ENCODE measurements at regions not wholly inside any gene's neighbourhood (a gene's known extent, or its start where the extent isn't known, plus 50 kb on each side); places are given as distances from the start of the nearest gene placed in this dataset.
"Not testable (repeated sequence)": the region's sequence is repeated elsewhere in the genome, so short reads cannot be mapped to it uniquely, and the experiment has no call there.

DNA sequence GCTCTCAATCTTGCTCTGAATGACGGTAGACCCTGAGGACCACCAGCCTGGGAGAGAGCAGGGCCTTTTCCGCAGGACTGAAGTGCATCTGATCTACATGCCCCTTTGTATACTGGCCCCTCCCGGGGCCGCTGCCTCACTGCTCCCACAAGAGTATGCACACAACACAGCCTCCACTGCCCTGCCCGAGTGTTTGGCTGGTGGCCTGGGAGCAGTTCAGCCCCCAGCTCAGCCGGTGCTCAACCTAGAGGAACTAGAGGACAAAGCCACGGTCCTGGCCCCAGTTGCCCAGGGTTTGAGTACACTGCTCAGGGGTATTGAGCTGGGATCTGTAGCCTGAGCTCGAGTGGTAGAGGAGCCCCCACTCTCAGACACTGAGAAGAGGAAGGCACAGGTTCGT is 118.9 kb upstream of the CAB39 start:
- no peak for DNase-seq

GRCh38 chr2:230594286-230594840 is 118.3 kb upstream of the CAB39 start:
- no peak for DNase-seq

DNA sequence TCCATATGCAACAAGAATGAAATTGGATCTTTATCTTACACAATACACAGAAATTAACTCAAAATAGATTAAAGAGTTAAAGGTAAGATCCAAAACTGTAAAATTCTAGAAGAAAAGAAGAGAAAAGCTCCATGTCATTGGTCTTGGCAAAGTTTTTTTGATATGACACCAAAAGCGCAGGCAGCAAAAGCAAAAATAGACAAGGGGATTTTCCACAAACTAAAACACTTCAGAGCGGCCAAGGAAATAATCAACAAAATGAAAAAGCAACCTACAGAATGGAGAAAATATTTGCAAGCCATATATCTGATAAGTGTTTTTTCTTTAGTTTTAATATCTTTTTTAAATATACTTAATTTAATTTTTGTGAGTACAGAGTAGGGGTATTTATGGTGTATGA is 112.8 kb upstream of the CAB39 start:
- DNase-seq, result no peak

DNA sequence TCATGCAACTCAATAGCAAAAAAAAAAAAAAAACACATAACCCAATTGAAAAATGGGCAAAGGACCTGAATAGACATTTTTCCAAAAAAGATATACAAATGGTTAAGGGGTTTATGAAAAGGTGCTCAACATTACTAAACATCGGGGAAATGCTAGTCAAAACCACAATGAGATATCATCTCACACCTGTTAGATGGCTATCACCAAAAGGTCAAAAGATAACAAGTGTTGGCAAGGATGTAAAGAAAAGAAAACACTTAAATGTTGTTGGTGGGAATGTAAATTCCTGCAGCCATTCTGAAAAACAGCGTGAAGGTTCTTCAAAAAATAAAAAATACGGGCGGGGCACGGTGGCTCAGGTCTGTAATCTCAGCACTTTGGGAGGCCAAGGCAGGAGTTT is 112.4 kb upstream of the CAB39 start:
- no peak for DNase-seq

- no peak for DNase-seq
These were observed 111.8 kb upstream of the CAB39 start for GRCh38 chr2:230600881-230601280.

DNA sequence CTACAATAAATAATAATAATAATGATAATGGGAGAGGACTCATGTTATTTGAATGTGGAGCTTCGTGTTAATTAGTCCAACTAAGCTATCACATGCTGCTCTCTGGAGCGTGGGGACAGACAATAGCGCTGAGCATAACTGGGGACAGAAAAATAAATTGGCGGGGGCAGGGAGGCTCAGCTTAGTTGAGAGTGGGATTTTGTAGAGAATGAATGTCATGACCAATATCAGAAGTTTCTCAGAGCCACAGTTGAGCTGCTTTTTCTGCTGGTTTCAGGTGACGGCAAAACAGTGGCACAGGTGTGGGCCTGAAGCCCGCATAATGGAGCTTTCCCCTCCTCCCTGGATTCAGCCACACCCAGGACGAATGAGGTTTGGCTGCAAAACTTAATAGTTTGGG is 111.1 kb upstream of the CAB39 start:
- no peak for DNase-seq

GRCh38 chr2:230602562-230603230 is 109.9 kb upstream of the CAB39 start:
- DNase-seq, result no peak

DNA sequence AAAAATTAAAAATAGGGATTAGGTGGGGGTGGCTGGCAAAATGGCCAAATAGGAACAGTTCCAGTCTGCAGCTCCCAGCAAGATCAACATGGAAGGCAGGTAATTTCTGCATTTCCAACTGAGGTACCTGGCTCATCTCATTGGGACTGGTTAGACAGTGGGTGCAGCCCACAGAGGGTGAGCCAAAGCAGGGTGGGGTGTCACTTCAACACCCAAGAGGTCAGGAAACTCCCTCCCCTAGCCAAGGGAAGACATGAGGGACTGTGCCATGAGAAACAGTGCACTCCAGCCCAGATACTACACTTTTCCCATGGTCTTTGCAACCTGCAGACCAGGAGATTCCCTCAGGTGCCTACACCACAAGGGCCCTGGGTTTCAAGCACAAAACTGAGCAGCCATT is 109.3 kb upstream of the CAB39 start:
- not testable (repeated sequence) for DNase-seq

DNA sequence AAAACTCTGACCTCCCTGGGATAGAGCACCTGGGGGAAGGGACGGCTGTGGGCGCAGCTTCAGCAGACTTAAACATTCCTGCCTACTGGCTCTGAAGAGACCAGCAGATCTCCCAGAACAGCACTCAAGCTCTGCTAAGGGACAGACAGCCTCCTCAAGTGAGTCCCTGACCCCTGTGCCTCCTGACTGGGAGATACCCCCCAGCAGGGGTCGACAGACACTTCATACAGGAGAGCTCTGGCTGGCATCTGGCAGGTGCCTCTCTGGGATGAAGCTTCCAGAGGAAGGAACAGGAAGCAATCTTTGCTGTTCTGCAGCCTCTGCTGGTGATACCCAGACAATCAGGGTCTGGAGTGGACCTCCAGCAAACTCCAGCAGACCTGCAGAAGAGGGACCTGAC is 108.5 kb upstream of the CAB39 start:
- DNase-seq, result not testable (repeated sequence)

GRCh38 chr2:230614040-230614439 is 98.6 kb upstream of the CAB39 start:
- no peak for DNase-seq

- no peak for DNase-seq
These were observed 97.7 kb upstream of the CAB39 start for GRCh38 chr2:230614913-230615332.

GRCh38 chr2:230617256-230617706 is 95.4 kb upstream of the CAB39 start:
- DNase-seq, result not testable (repeated sequence)

GRCh38 chr2:230619491-230619890 is 93.2 kb upstream of the CAB39 start:
- DNase-seq, result no peak

GRCh38 chr2:230625220-230625619 is 87.4 kb upstream of the CAB39 start:
- DNase-seq, result not testable (repeated sequence)

- not testable (repeated sequence) for DNase-seq
These were observed 85.6 kb upstream of the CAB39 start for GRCh38 chr2:230627091-230627490.

- DNase-seq, result no peak
These were observed 84.6 kb upstream of the CAB39 start for GRCh38 chr2:230627806-230628724.

DNA sequence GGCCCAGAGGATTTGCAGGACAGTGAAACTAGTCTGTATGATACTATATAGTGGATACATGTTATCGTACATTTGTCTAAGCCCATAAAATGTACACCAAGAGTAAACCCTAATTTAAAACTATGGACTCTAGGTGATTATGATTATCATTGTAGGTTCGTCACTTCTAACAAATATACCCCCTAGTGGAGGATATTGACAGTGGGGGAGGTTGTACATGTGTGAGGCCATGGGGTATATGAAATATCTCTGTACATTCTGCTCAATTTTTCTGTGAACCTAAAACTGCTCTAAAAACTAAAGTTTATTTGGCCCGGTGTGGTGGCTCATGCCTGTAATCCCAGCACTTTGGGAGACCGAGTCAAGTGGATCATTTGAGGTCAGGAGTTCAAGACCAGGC is 81.2 kb upstream of the CAB39 start:
- DNase-seq, result no peak

DNA sequence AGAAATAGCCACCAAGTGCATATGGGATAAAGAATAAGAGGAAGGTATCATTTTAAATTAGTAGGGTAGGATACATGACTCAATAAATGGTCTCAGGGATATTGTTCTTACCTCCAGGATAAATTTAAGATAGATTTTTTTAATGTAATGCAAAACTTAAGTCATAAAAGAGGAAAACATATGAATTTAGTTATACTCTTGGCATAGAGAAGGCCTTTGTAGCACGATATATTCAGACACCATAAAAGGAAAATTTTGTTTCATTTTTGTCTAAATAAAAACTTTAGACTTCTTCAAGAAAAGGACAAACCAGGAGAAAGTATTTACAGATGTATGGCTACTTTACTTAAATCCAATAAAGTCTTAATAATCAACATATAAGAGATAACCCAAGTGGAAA is 78.5 kb upstream of the CAB39 start:
- no peak for DNase-seq

GRCh38 chr2:230634721-230635313 is 77.8 kb upstream of the CAB39 start:
- not testable (repeated sequence) for DNase-seq

DNA sequence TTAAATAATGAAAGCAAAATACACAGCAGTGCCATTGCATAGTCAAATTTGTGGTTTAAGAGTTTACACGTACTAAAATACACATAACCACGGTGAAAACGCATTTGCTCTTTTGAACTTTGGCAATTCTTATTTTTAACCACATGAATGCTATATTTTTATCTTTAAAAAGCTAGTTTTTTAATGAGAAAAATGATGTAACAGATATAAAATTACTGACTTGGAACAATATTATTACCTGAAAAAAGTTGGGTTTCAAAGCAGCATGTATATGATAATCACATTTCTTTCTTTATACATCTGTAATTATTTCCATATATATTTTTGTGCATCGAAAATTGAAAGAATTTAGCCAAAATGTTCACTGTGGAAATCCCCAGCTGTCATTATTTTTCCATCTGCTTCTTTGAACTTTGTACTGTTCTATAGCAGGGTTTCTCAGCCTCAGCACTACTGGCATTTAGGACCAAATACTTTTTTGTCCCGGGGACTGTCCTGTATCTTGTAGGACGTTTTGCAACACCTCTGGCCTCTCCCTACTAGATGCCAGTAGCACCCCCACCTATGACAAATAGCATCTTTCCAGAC is 75.9 kb upstream of the CAB39 start:
- no peak for DNase-seq

GRCh38 chr2:230637486-230637885 is 75.2 kb upstream of the CAB39 start:
- DNase-seq, result not testable (repeated sequence)

- DNase-seq, result no peak
These were observed 72.1 kb upstream of the CAB39 start for GRCh38 chr2:230640540-230641011.

DNA sequence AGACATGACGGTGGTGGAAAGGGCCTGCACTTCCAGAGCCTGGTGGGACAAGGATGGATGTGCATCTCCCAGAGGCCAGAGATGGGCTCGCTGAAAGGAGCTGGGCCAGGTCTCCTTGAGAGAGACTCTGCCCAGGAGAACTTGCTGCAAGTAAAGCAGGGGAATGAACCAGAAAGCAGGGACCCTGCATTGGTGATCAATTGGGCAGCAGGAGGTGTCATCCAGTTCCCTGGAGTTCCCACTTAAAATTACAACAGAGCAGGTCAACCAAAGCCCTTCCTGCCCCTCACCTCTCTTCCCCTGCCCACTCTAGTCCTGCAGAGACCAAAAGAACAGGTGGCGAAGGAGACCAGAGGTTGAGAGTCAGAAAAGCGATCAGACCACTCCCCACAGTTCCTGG is 69.7 kb upstream of the CAB39 start:
- no peak for DNase-seq

Measured in suppressor macrophage treated with lipopolysaccharide for 4 hours (primary cell).